ENCODE measurements at regions not wholly inside any gene's neighbourhood (a gene's known extent, or its start where the extent isn't known, plus 50 kb on each side); places are given as distances from the start of the nearest gene placed in this dataset.

- TF ChIP-seq CTCF (IDR thresholded peaks at IDR 0.05), result no peak
- H3K9me3 Mint-ChIP-seq, result no peaks in the 10 kb centered on the region
- ChIA-PET POLR2A (no interaction called here), CTCF (no interaction called here)
- H3K4me3 Mint-ChIP-seq, result no peak overlapping the region
- intact Hi-C loops (cut with micrococcal nuclease), result no loop called here
- peaks cover 2% of the 10 kb centered on the region for H3K4me1 Mint-ChIP-seq (ENCODE audit: low read depth)
- no peaks in the 10 kb centered on the region for H3K27me3 Mint-ChIP-seq
- ATAC-seq (no peak), DNase-seq (no peak)
- H3K27ac Mint-ChIP-seq, result no peak overlapping the region
- peaks cover 50% of the 10 kb centered on the region for H3K36me3 Mint-ChIP-seq (ENCODE audit: low read depth)
These were observed 164.5 kb upstream of the RIPOR2 start for GRCh38 chr6:25100288-25100687.

GRCh38 chr6:25103603-25104002 lies 167.8 kb upstream of the RIPOR2 start:
- Mint-ChIP-seq H3K4me3 (no peak overlapping the region), H3K4me1 (ENCODE audit: low read depth) (peaks cover 7% of the 10 kb centered on the region), H3K9me3 (no peaks in the 10 kb centered on the region), H3K36me3 (ENCODE audit: low read depth) (peaks cover 70% of the 10 kb centered on the region), H3K27me3 (no peaks in the 10 kb centered on the region), H3K27ac (no peak overlapping the region)
- CTCF ChIA-PET, result no interaction called here
- ATAC-seq (no peak), DNase-seq (no peak)
- POLR2A ChIA-PET, result interaction anchor here (0.6 kb wide), 1 partner anchor 20 kb away, joined by 3 read pairs; no protein-coding TSS in a partner anchor
- no peak for TF ChIP-seq CTCF (IDR thresholded peaks at IDR 0.05)
- intact Hi-C loops (cut with micrococcal nuclease), result no loop called here

GRCh38 chr6:25105070-25105925 lies 169.5 kb upstream of the RIPOR2 start:
- no peak for TF ChIP-seq CTCF (IDR thresholded peaks at IDR 0.05)
- H3K4me3 Mint-ChIP-seq, result no peak overlapping the region
- ChIA-PET POLR2A (interaction anchor here (1.0 to 1.7 kb wide), 2 partner anchors 13 to 16 kb away, joined by 3 to 7 read pairs; no protein-coding TSS in a partner anchor), CTCF (interaction anchor here (1.5 kb wide), 1 partner anchor 160 kb away, joined by 3 read pairs; no protein-coding TSS in a partner anchor)
- no peak for DNase-seq
- H3K9me3 Mint-ChIP-seq, result no peaks in the 10 kb centered on the region
- H3K27ac Mint-ChIP-seq, result no peak overlapping the region
- ATAC-seq, result no peak
- intact Hi-C loops (cut with micrococcal nuclease), result no loop called here
- H3K4me1 Mint-ChIP-seq (ENCODE audit: low read depth), result peaks cover 7% of the 10 kb centered on the region
- H3K27me3 Mint-ChIP-seq, result no peaks in the 10 kb centered on the region
- H3K36me3 Mint-ChIP-seq (ENCODE audit: low read depth), result peaks cover 71% of the 10 kb centered on the region

GRCh38 chr6:25107218-25107617 lies 171.5 kb upstream of the RIPOR2 start:
- H3K9me3 Mint-ChIP-seq, result no peaks in the 10 kb centered on the region
- DNase-seq, result no peak
- ATAC-seq, result no peak
- no peak overlapping the region for H3K27ac Mint-ChIP-seq
- intact Hi-C loops (cut with micrococcal nuclease), result no loop called here
- POLR2A ChIA-PET, result interaction anchor here (1.1 kb wide), 1 partner anchor 18 kb away, joined by 3 read pairs; no protein-coding TSS in a partner anchor
- CTCF ChIA-PET, result no interaction called here
- no peak for TF ChIP-seq CTCF (IDR thresholded peaks at IDR 0.05)
- H3K36me3 Mint-ChIP-seq (ENCODE audit: low read depth), result peaks cover 81% of the 10 kb centered on the region
- H3K4me3 Mint-ChIP-seq, result no peak overlapping the region
- peaks cover 5% of the 10 kb centered on the region for H3K4me1 Mint-ChIP-seq (ENCODE audit: low read depth)
- H3K27me3 Mint-ChIP-seq, result no peaks in the 10 kb centered on the region

- H3K27ac Mint-ChIP-seq, result no peak overlapping the region
- intact Hi-C loops (cut with micrococcal nuclease), result no loop called here
- TF ChIP-seq CTCF (IDR thresholded peaks at IDR 0.05), result no peak
- no peak for ATAC-seq
- H3K27me3 Mint-ChIP-seq, result no peaks in the 10 kb centered on the region
- no peaks in the 10 kb centered on the region for H3K9me3 Mint-ChIP-seq
- ChIA-PET POLR2A (no interaction called here), CTCF (no interaction called here)
- H3K4me1 Mint-ChIP-seq (ENCODE audit: low read depth), result no peaks in the 10 kb centered on the region
- peaks cover 80% of the 10 kb centered on the region for H3K36me3 Mint-ChIP-seq (ENCODE audit: low read depth)
- no peak overlapping the region for H3K4me3 Mint-ChIP-seq
- DNase-seq, result no peak
These were observed 167.4 kb upstream of the CARMIL1 start for GRCh38 chr6:25111782-25112181.

Data from activated CD8-positive, alpha-beta T cell treated with anti-CD3 and anti-CD28 coated beads for 36 hours (primary cell).